Thyroid gland (tissue), 4 donors: ENCODE measurements at regions not wholly inside any gene's neighbourhood (a gene's known extent, or its start where the extent isn't known, plus 50 kb on each side); places are given as distances from the start of the nearest gene placed in this dataset.

ENCODE experiments used
- DNase-seq, 2 donors: peaks; one replicate each; pipeline ENCODE4 v3.0.0-alpha.2; 2019
- H3K27ac ChIP-seq, 3 donors: fragments of 200-600 bp; sonication (generic); 1 replicate in 2 of 3; 2 replicates in 1 of 3; pipeline ENCODE4 v1.5.1; 2016 to 2019; ENCODE audit warnings: mild to moderate bottlenecking in 1 of 3, moderate library complexity in 1 of 3
- H3K27me3 ChIP-seq: fragments of 200-600 bp; sonication (generic); one replicate; pipeline ENCODE4 v1.5.1; 2019
- H3K36me3 ChIP-seq, 2 donors: fragments of 200-600 bp; sonication (generic); one replicate each; pipeline ENCODE4 v1.5.1; 2016 to 2019
- H3K4me1 ChIP-seq, 2 donors: fragments of 200-600 bp; sonication (generic); one replicate each; pipeline ENCODE4 v1.5.1; 2017 to 2019
- H3K4me3 ChIP-seq, 3 donors: fragments of 200-600 bp; sonication (generic); replicated peaks in 1 of 3; 1 replicate in 2 of 3; 2 replicates in 1 of 3; pipeline ENCODE4 v1.5.1; 2016; ENCODE audit warnings: mild to moderate bottlenecking in 1 of 3
- H3K9me3 ChIP-seq: fragments of 200-600 bp; sonication (generic); one replicate; pipeline ENCODE4 v1.5.1; 2017
- POLR2A ChIP-seq, 2 donors: fragments of 450-650 bp; IDR thresholded peaks; one replicate each; pipeline ENCODE4 v1.6.1; 2017; ENCODE audit warnings: antibody characterized with exemption in 2 of 2, mild to moderate bottlenecking in 2 of 2, moderate library complexity in 1 of 2
- WGBS, 2 donors: methylation state at CpG; one replicate each; pipeline ENCODE4 v1.1.5; 2017; 5-methylcytosine and 5-hydroxymethylcytosine counted together
- intact Hi-C: fragments of 100-400 bp; cut with DNase I; formaldehyde crosslinking; loops from one replicate; pipeline ENCODE4 v1.15.1; 2023
- TF ChIP-seq, protein P1 (sequence below), 6 experiments: fragments of 200-600 bp in 3 of 6; fragments of 450-650 bp in 3 of 6; sonication (generic) in 3 of 6; IDR thresholded peaks; one replicate each; pipeline ENCODE4 v1.5.1; 2016 to 2019; ENCODE audit warnings: antibody characterized with exemption in 6 of 6, mild to moderate bottlenecking in 2 of 6, inconsistent platforms in 1 of 6, moderate library complexity in 1 of 6

DNA sequence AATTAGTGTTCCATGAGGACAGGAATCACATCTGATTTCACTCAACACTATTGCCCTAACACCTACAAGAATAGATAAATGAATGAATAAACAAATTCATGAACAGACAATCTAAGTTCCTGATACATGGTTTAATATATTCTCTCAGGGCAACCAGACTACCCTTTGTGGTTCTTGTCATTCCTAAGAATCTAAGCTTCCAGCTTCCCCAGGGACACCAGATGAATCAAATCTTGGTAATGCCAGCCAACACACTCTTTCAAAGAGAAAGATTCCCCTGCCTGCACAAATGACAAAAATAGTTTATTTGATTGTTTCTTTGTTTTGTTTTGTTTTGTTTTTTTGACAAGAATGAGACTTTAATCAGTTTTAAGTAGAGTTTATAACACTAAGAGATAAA, 237.5 kb upstream of the CHAC2 start:
- intact Hi-C loops, result no loop called here
- no peaks in the 10 kb centered on the region for H3K9me3 ChIP-seq

DNA sequence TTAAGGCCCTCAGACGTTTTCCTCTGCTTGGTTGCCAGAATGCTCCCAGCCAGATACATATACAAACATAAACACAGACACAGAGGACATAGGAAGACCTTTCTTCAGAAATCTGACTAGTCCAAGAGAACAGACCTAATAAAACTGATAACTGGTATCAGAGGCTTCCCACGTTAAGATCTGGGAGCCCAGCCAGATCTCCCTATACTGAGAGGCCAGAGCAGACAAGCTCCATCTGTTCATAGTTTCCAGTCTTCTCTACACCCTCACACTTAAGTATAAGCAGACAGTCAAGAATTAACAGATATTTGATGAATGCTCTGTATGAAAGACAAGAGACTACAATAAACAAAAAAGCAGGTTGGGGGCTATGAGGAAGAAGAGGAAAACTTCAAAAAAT, 240.5 kb upstream of the CHAC2 start:
- no peak for TF ChIP-seq POLR2A (IDR thresholded peaks at IDR 0.05)
- TF ChIP-seq, protein P1, sequence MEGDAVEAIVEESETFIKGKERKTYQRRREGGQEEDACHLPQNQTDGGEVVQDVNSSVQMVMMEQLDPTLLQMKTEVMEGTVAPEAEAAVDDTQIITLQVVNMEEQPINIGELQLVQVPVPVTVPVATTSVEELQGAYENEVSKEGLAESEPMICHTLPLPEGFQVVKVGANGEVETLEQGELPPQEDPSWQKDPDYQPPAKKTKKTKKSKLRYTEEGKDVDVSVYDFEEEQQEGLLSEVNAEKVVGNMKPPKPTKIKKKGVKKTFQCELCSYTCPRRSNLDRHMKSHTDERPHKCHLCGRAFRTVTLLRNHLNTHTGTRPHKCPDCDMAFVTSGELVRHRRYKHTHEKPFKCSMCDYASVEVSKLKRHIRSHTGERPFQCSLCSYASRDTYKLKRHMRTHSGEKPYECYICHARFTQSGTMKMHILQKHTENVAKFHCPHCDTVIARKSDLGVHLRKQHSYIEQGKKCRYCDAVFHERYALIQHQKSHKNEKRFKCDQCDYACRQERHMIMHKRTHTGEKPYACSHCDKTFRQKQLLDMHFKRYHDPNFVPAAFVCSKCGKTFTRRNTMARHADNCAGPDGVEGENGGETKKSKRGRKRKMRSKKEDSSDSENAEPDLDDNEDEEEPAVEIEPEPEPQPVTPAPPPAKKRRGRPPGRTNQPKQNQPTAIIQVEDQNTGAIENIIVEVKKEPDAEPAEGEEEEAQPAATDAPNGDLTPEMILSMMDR (IDR thresholded peaks at IDR 0.05), result no peak
- intact Hi-C loops, result no loop called here

More for the DNA sequence above, 237.5 kb upstream of the CHAC2 start:
- no peak for DNase-seq
- Histone ChIP-seq H3K4me1 (no peaks in the 10 kb centered on the region), H3K36me3 (no peaks in the 10 kb centered on the region), H3K27me3 (no peaks in the 10 kb centered on the region), H3K27ac (no peak overlapping the region), H3K4me3 (no peak overlapping the region)
- TF ChIP-seq POLR2A (IDR thresholded peaks at IDR 0.05), result no peak
- TF ChIP-seq, protein P1 (IDR thresholded peaks at IDR 0.05), result no peak

DNA sequence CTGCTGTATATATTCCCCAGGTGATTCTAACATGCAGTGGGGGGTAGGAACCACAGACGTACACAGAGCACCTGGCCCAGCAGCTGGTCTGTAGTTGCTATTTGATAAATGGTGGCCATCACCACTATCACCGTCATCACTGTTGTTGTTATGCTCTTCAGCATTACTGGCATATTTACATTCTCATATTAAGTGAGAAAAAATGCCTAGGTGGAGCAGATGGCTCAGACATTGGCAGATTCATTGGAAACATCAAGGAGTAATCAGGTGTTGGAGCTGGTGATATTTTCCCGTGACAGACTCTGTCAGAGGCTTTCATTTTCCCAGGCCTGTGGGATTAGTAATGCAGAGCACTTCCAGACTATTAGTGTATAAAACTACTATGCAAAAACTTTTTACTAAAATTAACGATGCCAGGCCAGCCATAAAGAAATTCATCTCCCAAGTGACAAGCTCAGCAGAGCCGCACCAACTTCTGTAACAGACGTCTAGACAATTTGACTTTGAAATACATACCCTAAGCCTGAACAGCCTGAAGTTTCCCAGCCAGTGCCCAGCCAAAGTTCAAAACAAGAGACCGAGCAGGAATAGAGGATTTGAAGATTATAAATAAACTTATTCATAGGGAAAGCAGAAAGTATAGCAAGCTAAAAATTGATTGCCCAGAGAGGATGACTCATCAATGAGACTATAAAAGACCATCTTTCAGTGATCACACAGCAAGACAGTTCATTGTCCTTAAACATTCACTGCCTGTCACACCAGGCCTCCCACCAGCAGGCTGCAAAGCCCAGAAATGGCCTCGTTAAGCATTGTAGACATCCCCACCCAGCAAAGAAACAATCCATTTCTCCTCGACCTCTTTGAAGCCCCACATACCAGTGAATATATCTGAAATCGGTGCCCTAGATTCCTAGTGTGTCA, 247.4 kb upstream of the CHAC2 start:
- intact Hi-C loops, result no loop called here
- 74 to 79% methylated on average over 10 of the region's 10 CpGs for WGBS, 2 donors
- no peaks in the 10 kb centered on the region for H3K36me3 ChIP-seq
- no peak for TF ChIP-seq POLR2A (IDR thresholded peaks at IDR 0.05)
- TF ChIP-seq, protein P1 (IDR thresholded peaks at IDR 0.05), result no peak
- no peaks in the 10 kb centered on the region for H3K27me3 ChIP-seq
- H3K4me1 ChIP-seq, result no peaks in the 10 kb centered on the region
- no peaks in the 10 kb centered on the region for H3K9me3 ChIP-seq
- no peak overlapping the region for H3K4me3 ChIP-seq
- H3K27ac ChIP-seq, result no peak overlapping the region
- DNase-seq, result no peak

More for the DNA sequence above, 240.5 kb upstream of the CHAC2 start:
- no peak overlapping the region for H3K4me3 ChIP-seq
- DNase-seq, result no peak
- no peaks in the 10 kb centered on the region for H3K4me1 ChIP-seq
- H3K36me3 ChIP-seq, result no peaks in the 10 kb centered on the region
- H3K27ac ChIP-seq, result no peak overlapping the region
- H3K27me3 ChIP-seq, result no peaks in the 10 kb centered on the region
- H3K9me3 ChIP-seq, result no peaks in the 10 kb centered on the region
- 60 to 71% methylated on average over 2 of the region's 2 CpGs for WGBS, 2 donors

- H3K4me3 ChIP-seq, result no peak overlapping the region
- H3K9me3 ChIP-seq, result no peaks in the 10 kb centered on the region
- 78 to 79% methylated on average over 7 of the region's 7 CpGs for WGBS, 2 donors
- H3K27me3 ChIP-seq, result no peaks in the 10 kb centered on the region
- no peak for TF ChIP-seq POLR2A (IDR thresholded peaks at IDR 0.05)
- TF ChIP-seq, protein P1 (IDR thresholded peaks at IDR 0.05), result no peak
- no peak overlapping the region for H3K27ac ChIP-seq
- DNase-seq, result no peak
- H3K4me1 ChIP-seq, result no peaks in the 10 kb centered on the region
- intact Hi-C loops, result no loop called here
- no peaks in the 10 kb centered on the region for H3K36me3 ChIP-seq
These were observed 250.2 kb upstream of the CHAC2 start for GRCh38 chr2:53517406-53517805.

DNA sequence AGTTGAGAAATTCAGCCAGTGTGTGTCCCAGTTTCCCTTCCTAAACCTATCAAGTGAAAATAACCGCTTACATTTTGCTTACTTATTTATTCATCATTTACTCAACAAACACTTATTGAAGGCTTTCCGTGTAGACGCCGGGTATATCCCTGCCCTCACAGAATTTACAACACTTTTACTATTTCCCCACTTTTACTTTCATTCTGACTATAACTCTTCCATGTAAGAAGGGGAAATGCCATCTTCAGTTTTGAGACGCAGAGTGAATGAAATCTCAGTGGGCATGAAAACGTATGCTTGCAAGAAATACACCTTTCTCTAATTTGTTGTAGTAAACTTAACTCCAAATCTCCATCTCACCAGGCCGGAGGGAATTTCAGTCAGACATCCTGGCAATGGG, 251.0 kb upstream of the CHAC2 start:
- WGBS, 2 donors, result 95 to 98% methylated on average over 7 of the region's 7 CpGs
- Histone ChIP-seq H3K27ac (no peak overlapping the region), H3K27me3 (no peaks in the 10 kb centered on the region), H3K9me3 (no peaks in the 10 kb centered on the region), H3K36me3 (no peaks in the 10 kb centered on the region), H3K4me1 (no peaks in the 10 kb centered on the region), H3K4me3 (no peak overlapping the region)
- intact Hi-C loops, result no loop called here
- DNase-seq, result no peak
- TF ChIP-seq, protein P1 (IDR thresholded peaks at IDR 0.05), result no peak
- TF ChIP-seq POLR2A (IDR thresholded peaks at IDR 0.05), result no peak
